NCI-H526 (cell line): ENCODE measurements at regions not wholly inside any gene's neighbourhood (a gene's known extent, or its start where the extent isn't known, plus 50 kb on each side); places are given as distances from the start of the nearest gene placed in this dataset.

Experiments used
- DNase-seq, 2 experiments: peaks; one replicate each; lab custom pipeline; 2025; lab: John Stamatoyannopoulos, UW

DNA sequence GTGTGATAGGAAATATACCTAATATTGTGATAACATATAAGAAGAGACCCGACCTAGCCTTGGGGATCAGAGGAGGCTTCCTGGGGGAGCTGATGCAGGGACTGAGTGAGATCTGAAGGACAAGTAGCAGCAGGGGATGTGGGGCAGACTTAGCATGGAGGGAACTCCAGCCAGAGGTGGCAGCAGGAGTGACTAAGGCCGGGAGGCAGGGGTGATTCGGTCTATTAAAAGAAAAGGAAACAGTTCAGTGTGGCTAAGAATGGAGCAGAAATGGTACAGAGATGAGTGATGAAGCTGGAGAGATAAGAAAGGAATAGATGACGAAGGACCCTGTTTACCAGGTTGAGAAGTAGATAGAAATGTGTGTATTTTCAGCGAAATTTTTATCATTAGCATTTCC, 408.8 kb downstream of the ENC1 start:
- DNase-seq = no peak

DNA sequence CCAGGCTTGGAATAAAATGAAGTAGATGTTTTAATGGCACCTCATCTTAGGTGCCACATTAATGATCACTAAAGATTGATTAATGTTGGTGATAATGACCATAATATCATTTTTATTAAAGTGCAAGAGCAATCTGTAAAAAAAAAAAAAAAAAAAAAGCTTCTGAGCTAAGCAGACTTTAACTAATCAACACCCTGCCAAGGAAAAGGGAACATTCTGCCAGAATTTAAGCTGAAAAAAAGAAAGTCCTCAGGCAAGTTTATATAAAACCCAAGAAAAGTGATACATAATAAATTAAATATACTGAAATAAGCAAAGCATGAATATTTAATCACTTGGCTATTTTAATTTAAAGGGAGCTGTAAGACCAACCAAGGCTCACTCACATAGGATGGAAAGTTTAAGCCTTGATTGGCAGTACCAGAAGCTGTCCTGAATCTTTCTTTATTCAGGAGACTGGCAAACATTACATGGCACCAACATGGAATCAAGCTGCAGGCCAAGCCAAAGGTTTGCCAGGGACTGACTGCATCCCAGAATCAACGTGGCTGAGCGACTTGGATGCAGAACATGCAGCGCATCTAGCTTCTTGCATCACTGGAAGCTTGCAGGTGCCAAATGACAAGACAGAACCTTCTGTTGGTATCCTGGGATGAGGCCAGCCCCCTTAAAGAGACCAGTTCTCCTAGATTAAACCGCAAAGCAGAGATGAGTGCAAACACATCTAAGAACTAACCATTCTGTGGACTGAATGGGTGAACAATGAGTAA, 413.6 kb downstream of the ENC1 start:
- DNase-seq = no peak

DNA sequence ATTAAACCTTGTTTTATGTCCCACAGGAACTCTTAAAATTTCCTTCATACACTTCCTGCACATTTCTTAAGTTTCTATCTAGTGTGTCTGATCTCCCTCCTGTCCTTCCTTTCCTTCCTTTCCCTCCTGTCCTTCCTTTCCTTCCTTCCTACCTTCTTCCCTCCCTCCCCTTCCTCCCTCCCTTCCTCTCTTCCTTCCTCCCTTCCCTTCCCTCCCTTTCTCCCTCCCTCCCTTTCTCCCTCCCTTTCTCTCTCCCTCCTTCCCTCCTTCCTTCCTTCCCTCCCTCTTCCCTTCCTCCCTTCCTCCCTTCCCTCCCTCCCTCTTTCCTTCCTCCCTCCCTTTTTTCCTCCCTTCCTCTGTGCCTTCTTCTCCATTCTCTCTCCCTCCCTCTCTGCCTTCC, 414.9 kb downstream of the ENC1 start:
- DNase-seq = no peak

DNA sequence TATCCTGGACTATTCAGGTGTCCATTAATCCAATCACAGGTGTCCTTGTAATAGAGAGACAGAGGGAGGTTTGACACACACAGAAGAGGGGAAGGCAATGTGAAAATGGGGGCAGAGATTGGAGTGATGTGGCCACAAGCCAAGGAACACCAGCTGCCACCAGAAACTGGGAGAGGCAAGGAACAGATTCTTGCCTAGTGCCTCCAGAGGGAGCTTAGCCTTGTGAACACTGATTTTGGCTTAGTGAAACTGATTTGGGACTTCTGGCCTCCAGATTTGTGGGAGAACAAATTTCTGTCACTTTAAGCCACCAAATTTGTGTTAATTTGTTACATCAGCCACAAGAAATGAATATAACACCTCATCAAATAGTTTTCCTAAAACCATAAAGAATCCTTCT, 416.2 kb downstream of the ENC1 start:
- no peak for DNase-seq

DNA sequence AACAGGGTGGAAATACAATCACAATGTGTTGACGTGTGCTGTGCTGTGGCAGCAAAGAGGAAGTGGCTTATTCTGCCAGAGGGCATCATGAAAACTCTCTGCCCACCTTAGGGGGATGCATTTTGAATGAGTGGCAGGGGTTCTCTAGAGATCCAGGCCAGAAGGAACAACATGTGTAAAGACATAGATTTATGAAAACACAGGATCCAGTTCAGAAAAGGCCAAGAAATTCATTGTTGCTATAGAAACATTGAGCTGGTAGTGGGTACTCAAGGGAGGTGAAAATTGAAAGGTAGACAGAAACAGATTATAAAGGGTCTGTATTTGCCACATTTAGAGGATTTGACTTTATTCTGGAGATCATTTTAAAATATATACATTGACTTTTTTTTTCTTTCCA, 417.7 kb downstream of the ENC1 start:
- DNase-seq = no peak

DNA sequence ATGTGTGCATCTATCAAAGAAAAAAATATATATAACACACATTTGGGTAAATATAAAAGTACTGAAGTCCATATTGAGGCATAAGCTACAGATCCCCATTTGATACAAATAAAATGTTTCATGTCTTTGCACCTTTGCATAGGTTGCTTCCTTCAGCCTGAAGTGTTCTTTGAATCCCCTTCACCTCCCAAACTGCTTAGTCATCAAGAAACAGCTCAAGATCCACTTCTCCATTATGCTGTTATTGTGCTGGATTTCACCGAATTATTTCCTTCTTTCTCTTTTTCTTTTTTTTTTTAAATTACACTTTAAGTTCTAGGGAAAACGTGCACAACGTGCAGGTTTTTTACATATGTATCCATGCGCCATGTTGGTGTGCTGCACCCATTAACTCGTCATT, 419.1 kb downstream of the ENC1 start:
- DNase-seq = no peak

DNA sequence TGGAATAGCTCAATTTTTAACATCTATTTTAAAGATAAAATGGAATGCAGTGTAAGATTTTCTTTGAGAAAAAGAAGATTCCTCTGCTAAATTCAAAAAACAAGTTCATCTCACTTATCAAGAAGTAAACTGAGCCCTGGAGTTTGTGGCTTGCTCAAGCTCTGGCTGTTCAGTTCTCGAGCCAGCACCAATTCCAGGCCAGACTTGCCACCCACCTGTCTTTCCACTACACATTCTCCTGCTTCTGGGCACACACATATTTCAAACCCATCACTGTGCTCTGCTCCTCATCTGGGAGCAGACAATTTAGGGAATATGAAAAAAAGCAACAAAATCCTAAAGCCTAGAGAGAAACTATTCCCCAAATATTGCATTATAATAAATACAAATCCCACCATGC, 424.5 kb downstream of the ENC1 start:
- no peak for DNase-seq

DNA sequence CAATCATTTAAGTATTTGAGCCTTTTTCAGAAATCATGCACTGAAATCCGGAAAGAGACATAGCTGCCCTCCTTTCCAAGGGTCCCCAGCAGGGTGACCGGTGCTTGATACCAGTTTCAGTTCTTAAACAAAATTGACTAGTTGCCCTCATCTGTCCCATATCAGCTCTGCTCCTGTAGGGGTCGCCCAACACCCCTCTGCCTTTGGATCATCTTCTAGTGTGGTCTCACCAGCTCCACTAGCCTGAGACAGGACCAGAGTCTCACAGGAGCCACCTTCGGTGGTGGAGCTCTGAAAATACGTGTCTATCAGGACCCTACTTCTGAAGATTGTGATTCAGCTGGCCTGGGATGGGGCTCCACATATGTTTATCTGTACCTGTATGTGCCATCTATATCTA, 428.2 kb downstream of the ENC1 start:
- peak; percentile 9 to 38 for DNase-seq

DNA sequence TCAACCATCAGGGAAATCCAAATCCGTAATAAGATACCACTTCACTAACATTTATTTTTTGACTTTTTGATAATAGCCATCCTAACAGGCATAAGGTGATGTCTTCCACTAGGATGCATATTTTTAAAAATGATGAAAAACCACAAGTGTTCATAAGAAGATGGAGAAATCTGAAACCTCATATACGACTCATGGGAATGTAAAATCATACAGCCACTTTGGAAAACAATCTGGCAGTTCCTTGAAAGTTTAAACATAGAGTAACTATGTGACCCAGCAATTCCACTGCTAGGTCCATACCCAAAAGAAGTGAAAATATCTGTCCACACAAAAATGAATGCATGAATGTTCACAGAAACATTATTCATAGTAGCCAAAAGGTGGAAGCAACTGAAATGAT, 431.0 kb downstream of the ENC1 start:
- DNase-seq = no peak

DNA sequence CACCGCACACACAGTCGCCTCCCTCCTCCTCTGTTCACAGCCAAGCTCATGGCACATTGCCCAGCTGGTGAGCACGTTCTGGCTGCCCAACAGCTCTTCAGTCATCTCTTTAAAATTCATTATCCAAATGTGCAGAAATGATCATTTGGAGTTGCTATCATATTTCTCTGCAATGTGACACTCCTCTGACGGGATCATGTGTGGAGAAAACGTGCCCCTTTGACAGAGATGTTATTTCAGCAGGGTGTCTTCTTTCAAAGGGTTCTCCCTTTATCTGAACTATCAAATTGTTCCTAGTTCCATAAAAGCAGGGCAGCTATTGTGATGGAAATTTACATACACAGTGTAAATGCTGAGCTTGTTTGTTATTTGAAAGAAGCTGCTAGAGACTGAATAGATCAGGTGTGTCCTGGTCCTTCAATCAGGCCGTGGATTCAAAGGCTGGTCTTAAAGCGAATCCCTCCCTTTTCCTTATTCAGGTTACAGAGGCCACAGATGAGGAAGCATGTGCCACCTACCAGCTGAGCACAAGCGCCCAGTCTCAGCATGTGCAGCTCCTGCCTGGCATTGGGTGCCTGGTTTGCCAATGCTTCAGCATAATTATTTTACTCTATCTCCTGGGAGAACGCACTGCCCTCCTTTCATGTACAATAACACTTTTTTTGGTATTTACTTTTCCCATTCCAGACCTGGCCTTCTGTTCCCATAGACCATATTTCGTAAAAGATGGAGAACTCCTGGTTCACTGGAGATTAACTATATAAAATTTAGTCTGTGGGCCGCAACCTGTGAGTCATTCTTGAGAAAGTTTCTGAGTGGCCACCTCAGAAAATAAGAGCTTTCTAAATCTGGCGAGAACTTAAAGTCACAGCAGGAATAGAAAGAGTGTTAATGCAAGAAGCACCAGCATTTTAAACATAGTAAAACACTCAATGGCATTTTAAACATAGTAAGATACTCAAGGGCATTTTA, 433.7 kb downstream of the ENC1 start:
- peak; percentile 60 to 68 for DNase-seq

DNA sequence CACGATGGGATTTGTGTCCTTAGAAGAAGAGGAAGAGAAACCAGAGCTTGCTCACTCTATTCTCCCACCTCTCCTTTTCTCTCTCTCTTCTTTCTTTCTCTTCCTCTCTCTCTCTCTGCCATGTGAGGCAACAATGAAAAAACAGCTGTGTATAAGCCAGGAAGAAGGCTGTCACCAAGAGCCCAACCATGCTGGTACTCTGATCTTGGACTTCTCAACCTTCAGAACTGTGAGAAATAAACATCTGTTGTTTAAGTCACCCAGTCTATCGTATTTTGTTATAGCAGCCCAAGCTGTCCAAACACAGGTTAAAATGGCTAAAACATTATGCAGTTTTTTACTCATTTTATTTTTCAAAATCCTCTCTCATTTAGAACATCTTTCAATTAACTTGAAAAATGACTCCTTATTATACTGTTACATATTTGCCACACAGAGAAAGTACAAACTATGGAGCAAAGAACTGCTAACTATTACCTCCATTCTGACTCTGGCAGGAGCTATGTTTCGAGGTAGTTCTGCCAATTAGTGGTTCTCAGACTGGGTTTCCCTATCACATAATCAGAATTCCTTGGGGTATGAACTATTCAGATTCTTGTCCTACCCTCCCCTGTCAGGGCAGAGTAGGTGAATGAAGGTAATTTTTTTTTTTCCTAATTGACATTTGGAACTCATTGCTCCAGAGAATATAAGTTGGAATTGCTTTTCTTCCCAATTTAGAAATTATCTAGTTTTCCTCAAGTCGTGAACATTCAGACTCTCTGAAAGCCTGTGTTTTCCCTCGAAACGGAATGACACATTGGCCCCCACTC, 434.6 kb downstream of the ENC1 start:
- DNase-seq = no peak

DNA sequence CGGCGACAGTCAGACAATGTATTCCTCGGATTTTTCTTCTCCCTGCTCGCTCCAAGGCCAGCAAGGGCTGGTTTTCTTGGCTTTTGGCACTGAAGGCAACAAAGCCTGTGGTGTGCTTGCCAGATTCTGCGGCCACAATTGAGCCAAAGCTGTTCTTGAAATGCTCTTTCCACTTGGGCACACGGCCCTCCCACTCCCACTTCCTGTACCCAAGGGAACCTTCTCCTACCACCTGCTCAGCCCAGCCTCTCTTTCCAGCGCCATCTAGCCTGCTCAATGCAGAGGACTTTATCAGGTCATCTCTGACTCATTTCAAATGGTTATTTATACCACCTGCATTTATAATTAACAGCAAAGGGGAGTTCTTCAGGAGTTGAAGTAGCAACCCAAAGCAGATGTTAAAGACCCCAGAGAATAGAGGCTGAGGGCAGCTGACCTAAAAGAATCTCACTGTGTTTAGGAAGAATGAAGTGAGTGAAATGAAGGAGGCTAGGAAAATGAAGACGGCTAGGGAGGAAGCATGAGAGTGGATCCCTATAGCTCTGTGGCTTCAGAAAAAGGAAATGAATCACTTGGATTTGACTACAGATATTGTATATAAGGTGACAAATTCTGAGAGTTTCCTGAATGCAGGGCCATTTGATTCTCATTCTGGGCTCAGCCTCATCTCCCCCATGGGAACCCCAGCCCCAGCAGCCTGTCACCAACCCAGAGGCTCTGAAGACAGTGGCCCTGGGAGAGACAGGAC, 439.0 kb downstream of the ENC1 start:
- DNase-seq = no peak

DNA sequence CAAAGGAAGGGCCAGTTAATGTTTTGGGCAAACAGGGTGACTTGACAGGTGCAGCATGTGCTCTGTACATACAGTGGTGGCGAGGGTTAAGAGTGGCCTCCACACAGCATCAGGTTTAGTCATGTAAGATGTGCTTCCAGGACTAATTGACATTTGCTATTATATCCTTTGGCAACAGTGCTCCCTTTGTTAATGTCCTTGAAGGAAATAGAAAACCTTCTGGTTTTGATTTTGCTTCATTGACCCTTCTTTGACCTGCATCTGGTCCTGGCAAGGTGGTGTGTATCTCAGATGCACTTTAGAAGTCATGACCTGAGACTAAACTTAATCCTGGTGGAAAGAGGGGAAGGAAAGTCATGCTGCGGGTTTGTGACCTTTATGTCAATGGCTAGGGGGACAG, 440.0 kb downstream of the ENC1 start:
- no peak for DNase-seq

DNA sequence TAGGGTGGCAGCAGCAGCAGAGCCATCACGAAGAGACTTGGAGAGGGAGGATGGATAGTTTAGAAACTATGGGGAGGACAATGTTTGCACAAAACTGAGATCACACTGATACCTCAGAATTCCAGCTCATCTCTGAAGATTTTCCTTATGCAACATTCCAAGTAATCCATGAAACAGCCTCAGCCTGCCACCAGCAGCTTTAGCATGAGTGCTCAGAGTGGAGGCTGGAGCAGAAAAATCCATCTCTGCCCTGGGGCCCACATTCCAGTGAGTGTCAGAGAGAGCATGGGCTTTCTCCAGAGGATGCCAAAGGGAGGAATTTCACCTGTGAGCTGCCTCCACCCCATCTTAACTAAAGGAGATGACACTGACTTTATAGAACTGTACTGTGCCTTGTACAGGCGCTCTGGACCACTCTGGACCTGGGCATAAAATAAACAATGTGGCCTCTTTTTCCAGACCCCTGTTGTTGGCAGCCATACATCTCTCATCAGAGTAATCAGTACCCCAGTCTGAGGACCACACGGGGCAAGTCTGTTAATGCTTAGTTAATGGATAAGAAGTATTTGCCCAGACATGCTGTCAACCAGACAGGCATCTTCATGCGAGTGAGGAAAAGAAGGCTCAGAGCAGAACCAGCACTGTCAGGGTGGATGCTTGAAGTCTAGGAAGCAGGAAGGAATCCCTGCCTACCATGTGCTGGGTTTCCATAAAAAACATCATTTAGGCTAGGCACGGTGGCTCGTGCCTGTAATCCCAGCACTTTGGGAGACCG, 440.9 kb downstream of the ENC1 start:
- DNase-seq = no peak

DNA sequence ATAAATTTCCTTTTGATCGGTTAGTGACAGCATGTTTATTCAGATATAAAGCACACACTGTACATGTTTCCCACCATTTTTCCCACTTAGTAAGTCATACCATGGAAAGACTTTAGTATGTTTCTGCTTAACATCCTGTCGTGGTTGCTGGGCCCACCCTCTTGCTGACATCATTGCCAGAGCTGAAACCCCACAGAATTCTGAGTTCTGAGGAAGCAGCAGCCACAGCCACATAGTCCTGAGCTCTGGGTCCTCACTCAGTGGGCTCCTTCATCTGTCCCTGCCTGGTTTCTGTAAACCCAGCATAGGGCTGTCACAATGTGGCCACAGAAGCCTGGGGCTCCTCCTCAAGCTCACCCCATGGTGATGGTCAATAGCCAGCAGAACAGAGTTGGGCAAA, 441.5 kb downstream of the ENC1 start:
- no peak for DNase-seq

DNA sequence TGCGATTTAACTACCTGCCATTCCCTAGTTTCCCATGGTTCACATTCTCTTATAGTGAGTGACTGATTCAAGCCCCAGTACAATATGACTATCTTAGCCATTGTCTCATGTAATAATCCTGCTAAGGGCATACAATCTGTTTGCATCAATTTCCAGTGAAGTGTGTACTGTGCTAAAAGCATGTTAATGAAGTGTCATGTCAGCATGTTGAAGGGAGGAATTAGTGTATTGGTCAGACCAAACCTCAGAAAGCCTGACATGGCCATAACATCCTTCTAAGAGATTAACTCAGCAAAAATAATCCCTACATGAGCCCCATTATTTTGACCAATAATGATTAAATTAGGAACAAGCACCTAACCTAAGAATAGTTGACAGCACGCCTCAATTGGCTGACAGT, 442.4 kb downstream of the ENC1 start:
- DNase-seq = no peak

DNA sequence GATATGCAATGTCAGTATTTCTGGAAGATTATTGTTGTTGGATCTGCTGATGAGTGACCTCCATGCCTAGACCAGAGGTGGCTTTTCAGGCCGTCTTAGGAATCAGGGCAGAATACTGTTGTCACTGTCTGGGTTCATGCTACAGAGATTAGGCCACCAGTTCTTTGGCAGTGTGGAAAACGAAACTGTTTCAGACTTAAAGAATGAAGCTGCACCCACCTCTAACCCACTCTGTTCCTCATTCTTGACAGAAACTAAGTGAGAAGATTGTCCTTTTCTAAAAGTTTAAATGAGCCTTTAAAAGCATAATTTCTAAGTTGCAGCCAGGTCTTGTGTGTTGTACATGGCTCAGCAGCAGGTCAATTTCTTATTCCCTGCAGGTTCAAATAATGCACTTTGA, 444.3 kb downstream of the ENC1 start:
- no peak for DNase-seq

DNA sequence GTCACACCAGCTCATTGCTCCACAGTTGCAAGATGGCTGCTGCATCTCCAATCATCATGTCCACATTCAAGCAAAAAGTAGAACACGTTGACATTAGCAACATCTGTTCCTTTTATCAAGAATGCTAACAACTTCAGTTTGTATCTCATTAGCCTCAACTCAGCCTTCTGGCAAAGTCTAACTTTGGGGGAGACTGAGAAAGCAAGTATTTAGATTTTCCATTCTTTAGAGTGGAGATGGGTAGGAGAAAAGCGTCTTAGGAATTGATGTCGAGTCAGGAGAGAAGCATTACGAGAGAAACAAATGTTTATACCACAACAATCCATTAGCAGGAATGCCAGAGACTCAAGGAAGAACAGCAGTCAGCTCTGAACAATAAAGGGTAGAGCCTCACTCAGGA, 446.3 kb downstream of the ENC1 start:
- DNase-seq = no peak

DNA sequence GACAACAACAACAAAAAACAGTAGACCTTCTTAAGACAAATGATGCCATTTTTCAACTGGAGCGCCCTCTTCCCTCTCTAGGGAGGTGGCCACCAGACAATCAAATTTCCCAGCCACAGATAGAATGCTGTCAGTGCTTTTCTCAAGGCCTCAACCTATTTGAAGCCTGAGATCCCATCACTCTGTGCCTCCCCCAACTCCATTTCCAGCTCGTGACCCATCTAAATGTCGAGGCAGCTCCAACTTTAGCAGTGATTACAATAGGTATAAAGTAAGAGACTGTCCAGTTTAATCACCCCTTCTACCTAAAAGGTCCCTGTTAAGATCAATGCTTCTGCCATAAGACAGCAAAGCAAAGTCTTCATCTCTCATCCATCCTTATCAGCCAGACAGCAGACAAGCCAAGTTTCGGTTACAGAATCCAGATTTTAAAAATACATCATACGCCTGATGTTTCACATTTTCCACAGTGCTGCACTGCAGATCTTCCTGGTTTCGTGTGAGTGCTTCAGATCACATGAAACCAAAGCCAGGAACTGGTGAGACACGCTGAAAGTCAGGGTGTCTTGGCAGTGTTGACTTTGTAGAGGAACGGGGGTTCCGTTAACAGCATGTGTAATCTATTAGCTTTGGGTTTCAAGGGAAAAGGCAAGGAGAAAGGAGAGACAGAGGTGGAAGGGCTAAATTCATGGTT, 447.8 kb downstream of the ENC1 start:
- no peak for DNase-seq

DNA sequence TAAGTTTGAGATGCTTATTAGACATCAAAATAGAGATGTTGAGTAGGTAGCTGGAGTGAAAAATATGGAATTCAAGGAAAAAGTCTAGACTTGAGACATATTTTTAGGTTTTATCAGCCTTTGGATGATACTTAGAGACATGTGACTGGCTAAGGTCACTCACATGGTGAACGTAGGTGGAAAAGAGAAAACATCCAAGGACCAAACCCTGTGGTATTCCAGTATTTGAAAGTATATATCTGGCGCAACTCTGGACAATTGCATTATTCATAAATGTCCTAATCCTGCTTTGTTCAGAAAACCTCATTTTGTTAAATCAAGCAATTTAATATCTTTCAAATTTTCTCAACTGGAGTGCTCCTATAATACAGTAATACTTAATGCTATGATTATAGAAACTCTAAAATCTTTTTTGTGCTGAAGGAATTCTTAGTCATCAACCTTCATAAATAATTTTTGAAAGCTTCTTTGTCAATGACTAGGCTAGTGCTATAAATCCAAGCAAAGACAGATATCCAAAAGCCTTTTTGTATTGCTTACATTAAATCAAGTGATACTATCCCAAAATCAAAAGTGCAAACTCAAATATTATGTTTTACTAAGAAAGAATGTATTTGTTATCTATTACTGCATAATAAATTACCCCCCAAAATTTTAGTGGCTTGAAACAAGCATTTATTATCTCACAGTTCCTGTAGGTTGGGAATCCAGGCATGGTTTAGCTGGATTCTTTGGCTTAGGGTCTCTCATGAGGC, 452.0 kb downstream of the ENC1 start:
- DNase-seq = no peak
